Right atrium auricular region (tissue), 2 donors: ENCODE measurements at regions not wholly inside any gene's neighbourhood (a gene's known extent, or its start where the extent isn't known, plus 50 kb on each side); places are given as distances from the start of the nearest gene placed in this dataset.

Source experiments
- DNase-seq: peaks from one replicate; pipeline ENCODE4 v3.0.0-alpha.2; 2019; ENCODE audit warnings: low spot score
- H3K27ac ChIP-seq, 2 donors: fragments of 200-600 bp; sonication (generic); 1 replicate in 1 of 2; 2 replicates in 1 of 2; pipeline ENCODE4 v1.5.1; 2016 to 2019
- H3K27me3 ChIP-seq, 2 donors: fragments of 200-600 bp; sonication (generic); one replicate each; pipeline versions ENCODE4 v1.5.1 to v1.6.0; 2017 to 2019
- H3K36me3 ChIP-seq: fragments of 200-600 bp; sonication (generic); one replicate; pipeline ENCODE4 v1.5.1; 2016
- H3K4me1 ChIP-seq, 2 donors: fragments of 200-600 bp; sonication (generic); one replicate each; pipeline versions ENCODE4 v1.5.1 to v1.6.0; 2017 to 2019
- H3K4me3 ChIP-seq, 2 donors: fragments of 200-600 bp; sonication (generic); 1 replicate in 1 of 2; 2 replicates in 1 of 2; pipeline ENCODE4 v1.5.1; 2017 to 2019; ENCODE audit warnings: mild to moderate bottlenecking in 1 of 2, moderate library complexity in 1 of 2
- H3K9me3 ChIP-seq, 2 donors: fragments of 200-600 bp; sonication (generic); one replicate each; pipeline ENCODE4 v1.5.1; 2019
- TF ChIP-seq, protein P1 (sequence below), 2 donors: fragments of 200-600 bp; sonication (generic); IDR thresholded peaks; one replicate each; pipeline ENCODE4 v1.5.1; 2019; ENCODE audit warnings: antibody characterized with exemption in 2 of 2

DNA sequence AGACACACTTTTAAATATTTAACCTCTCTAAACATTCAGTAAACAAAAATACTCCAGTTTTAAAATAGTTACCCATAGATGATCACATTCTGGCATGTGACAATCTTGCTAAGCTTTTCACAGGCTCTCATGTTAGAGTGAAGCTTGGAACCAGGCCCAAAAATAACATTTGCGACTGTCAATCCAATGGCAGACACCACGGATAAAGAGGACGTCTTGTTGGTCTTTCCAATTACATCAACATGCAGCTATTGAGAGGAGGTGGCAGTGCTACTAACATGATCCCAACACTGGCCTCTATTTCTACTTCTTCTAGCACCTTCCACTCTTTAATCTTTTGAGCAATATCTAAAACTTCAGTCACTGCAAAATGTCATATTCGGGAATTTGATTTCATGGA is 970.8 kb upstream of the TENM3 start:
- no peak for DNase-seq
- Histone ChIP-seq H3K36me3 (no peaks in the 10 kb centered on the region), H3K27me3 (no peaks in the 10 kb centered on the region), H3K27ac (no peak overlapping the region), H3K4me1 (no peaks in the 10 kb centered on the region), H3K9me3 (no peaks in the 10 kb centered on the region), H3K4me3 (no peak overlapping the region)
- TF ChIP-seq, protein P1, sequence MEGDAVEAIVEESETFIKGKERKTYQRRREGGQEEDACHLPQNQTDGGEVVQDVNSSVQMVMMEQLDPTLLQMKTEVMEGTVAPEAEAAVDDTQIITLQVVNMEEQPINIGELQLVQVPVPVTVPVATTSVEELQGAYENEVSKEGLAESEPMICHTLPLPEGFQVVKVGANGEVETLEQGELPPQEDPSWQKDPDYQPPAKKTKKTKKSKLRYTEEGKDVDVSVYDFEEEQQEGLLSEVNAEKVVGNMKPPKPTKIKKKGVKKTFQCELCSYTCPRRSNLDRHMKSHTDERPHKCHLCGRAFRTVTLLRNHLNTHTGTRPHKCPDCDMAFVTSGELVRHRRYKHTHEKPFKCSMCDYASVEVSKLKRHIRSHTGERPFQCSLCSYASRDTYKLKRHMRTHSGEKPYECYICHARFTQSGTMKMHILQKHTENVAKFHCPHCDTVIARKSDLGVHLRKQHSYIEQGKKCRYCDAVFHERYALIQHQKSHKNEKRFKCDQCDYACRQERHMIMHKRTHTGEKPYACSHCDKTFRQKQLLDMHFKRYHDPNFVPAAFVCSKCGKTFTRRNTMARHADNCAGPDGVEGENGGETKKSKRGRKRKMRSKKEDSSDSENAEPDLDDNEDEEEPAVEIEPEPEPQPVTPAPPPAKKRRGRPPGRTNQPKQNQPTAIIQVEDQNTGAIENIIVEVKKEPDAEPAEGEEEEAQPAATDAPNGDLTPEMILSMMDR (IDR thresholded peaks at IDR 0.05): no peak

DNA sequence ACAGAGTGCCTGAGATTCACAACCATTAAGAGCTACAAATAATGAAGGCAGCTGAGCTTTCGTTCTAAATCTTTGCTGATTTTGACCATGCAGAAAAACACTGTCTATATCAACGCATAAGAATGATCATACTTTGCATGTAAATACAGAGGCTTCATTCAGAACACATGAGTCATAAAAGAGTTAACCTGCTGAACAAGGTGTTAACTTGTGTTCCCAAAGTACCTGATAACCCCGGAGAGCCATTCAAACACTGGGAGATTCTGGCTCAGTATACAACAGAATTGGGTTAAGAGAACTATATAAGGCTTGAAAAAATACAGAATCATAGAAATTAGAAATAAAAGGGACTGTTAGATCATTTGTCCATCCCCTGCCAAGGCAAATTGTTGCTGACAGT is 964.3 kb upstream of the TENM3 start:
- TF ChIP-seq, protein P1 (IDR thresholded peaks at IDR 0.05): no peak
- no peak overlapping the region for H3K4me3 ChIP-seq
- no peaks in the 10 kb centered on the region for H3K4me1 ChIP-seq
- H3K27ac ChIP-seq: no peak overlapping the region
- no peak for DNase-seq
- no peaks in the 10 kb centered on the region for H3K36me3 ChIP-seq
- no peaks in the 10 kb centered on the region for H3K27me3 ChIP-seq
- H3K9me3 ChIP-seq: no peaks in the 10 kb centered on the region

DNA sequence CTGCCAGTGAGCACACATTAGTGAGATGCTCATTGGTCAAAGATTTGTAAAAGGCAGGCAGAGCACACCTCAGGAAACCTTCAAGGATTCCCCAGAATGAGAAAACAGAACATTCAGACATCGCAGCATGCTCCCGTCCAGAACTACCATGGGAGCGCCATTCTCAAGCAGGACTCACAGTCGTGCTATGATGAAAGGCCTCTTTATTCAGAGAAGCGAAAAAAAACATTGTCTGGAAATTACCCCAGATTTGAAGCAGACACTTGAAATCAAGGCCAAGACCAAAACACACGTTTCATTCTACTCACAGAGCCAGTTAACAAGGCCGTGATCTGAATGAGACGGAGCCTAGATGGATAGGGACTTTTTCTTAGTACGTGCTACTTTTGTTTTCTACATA is 961.8 kb upstream of the TENM3 start:
- TF ChIP-seq, protein P1 (IDR thresholded peaks at IDR 0.05): no peak
- Histone ChIP-seq H3K9me3 (no peaks in the 10 kb centered on the region), H3K27ac (no peak overlapping the region), H3K36me3 (no peaks in the 10 kb centered on the region), H3K4me3 (no peak overlapping the region), H3K27me3 (no peaks in the 10 kb centered on the region), H3K4me1 (no peaks in the 10 kb centered on the region)
- DNase-seq: no peak

DNA sequence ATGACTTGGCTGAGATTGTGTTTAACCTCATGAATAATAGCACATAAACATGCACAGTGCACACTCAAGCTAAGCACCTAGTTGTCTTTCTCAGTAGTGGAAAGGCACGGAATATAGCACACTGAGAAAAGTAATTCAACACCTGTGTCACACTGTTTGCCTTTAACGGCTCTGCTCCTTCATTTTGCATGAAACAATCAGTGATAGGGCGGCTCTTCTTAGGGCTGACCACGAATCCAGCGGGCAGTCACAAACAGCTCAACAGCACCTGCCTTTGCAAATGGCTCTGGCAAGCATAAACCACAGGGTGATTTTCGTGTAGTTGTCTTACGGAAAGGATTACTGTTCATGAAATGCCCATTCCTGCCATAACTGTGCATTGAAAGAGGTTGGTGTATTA is 954.0 kb upstream of the TENM3 start:
- no peaks in the 10 kb centered on the region for H3K9me3 ChIP-seq

DNA sequence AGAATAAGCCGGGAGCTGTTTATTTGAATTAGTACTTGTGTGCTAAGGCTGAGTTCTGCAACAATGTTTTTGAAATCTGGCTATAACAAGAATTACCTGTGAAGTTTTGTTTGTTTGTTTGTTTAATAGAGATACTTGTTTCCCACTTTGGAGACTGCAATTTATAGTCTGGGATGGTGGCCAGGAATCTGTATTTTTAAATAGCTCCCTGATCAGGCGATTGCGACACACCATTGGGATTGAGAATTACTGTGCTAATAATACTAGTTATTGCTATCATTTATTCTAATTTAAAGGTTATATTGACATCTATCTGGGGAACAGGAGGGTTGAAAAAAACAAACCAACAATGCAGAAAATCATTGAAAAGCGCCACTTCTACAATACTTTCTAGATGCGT is 951.6 kb upstream of the TENM3 start:
- H3K27ac ChIP-seq: no peak overlapping the region
- H3K4me1 ChIP-seq: no peaks in the 10 kb centered on the region
- H3K27me3 ChIP-seq: no peaks in the 10 kb centered on the region
- TF ChIP-seq, protein P1 (IDR thresholded peaks at IDR 0.05): no peak
- H3K4me3 ChIP-seq: no peak overlapping the region
- H3K36me3 ChIP-seq: no peaks in the 10 kb centered on the region
- H3K9me3 ChIP-seq: no peaks in the 10 kb centered on the region
- no peak for DNase-seq

More for the DNA sequence above, 954.0 kb upstream of the TENM3 start:
- no peaks in the 10 kb centered on the region for H3K36me3 ChIP-seq
- no peak overlapping the region for H3K27ac ChIP-seq
- TF ChIP-seq, protein P1 (IDR thresholded peaks at IDR 0.05): no peak
- no peaks in the 10 kb centered on the region for H3K27me3 ChIP-seq
- H3K4me3 ChIP-seq: no peak overlapping the region
- no peaks in the 10 kb centered on the region for H3K4me1 ChIP-seq
- DNase-seq: no peak

DNA sequence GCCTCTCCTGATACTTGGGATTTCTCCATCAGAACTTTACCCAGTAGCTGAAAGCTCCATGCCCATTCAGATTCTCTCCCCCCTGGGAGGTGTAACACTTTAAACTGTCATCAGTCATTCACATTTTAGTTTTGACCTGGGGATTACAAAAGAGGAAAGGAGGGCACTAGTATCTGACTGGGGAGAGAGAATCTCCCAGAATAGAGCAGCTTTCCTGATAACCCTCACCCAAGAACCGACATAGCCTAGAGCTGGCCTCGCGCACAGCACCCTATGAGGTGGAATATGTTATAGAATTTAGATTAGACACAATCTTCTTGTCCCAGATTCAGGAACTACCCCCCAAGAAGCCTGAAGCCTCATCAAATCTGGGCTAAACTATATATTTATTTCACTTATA is 950.2 kb upstream of the TENM3 start:
- no peak for DNase-seq
- H3K4me3 ChIP-seq: no peak overlapping the region
- H3K27ac ChIP-seq: no peak overlapping the region

More for the DNA sequence above, 950.2 kb upstream of the TENM3 start:
- Histone ChIP-seq H3K27me3 (no peaks in the 10 kb centered on the region), H3K36me3 (no peaks in the 10 kb centered on the region), H3K9me3 (peaks cover 0 to 6% of the 10 kb centered on the region in 2 donors), H3K4me1 (no peaks in the 10 kb centered on the region)
- TF ChIP-seq, protein P1 (IDR thresholded peaks at IDR 0.05): no peak
